ENCODE measurements at regions not wholly inside any gene's neighbourhood (a gene's known extent, or its start where the extent isn't known, plus 50 kb on each side); places are given as distances from the start of the nearest gene placed in this dataset.

DNA sequence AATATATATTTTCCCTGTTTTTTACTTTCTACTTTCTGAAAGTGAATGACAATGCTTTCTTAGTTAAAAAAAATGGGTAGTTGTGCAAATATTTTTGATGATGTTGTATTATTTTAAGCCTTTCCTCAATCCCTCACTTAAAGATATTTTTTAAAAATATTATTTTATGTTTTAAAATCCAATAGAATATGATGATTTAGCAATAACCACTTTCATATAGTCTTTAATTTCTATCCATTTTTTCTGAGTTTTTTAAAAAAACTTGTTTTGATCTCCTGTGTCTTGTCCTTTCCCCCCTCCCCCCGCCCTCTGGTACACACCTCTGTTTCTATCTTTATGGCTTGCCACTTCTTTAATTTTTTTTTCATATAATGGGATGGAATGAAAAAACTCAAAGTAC lies 362.0 kb upstream of the SLITRK6 start:
- Histone ChIP-seq H3K4me3 (replicated peaks in 1 of 2; ENCODE audit: low read depth in 1 of 2, low read length in 2 of 2) (no peak overlapping the region), H3K4me2 (ENCODE audit: low read length) (no peak overlapping the region), H4K20me1 (ENCODE audit: insufficient read depth) (no peaks in the 10 kb centered on the region; the same call in 1 of the 2 replicates), H3K9ac (ENCODE audit: low read length) (no peak overlapping the region), H3K9me3 (ENCODE audit: control insufficient read depth in 1 of 2, insufficient read depth in 1 of 2, low read depth in 1 of 2, low read length in 2 of 2) (no peaks in the 10 kb centered on the region; a peak in 1 of 4 replicates), H3K27ac (ENCODE audit: low read depth, low read length) (no peak overlapping the region), H3K4me1 (ENCODE audit: control insufficient read depth in 1 of 2, insufficient read depth in 2 of 2, low read length in 2 of 2) (no peaks in the 10 kb centered on the region), H2AFZ (ENCODE audit: low read depth, low read length, poor library complexity, severe bottlenecking) (no peak overlapping the region), H3K27me3 (ENCODE audit: insufficient read depth, low read length) (no peaks in the 10 kb centered on the region), H3K79me2 (ENCODE audit: insufficient read depth, low read length) (no peaks in the 10 kb centered on the region), H3K9me2 (ENCODE audit: insufficient read depth) (no peaks in the 10 kb centered on the region), H3K36me3 (ENCODE audit: control insufficient read depth in 1 of 2, insufficient read depth in 2 of 2, low read length in 2 of 2) (no peaks in the 10 kb centered on the region)
- no peak for TF ChIP-seq JUND (IDR thresholded peaks at IDR 0.05)
- TF ChIP-seq, protein P1, sequence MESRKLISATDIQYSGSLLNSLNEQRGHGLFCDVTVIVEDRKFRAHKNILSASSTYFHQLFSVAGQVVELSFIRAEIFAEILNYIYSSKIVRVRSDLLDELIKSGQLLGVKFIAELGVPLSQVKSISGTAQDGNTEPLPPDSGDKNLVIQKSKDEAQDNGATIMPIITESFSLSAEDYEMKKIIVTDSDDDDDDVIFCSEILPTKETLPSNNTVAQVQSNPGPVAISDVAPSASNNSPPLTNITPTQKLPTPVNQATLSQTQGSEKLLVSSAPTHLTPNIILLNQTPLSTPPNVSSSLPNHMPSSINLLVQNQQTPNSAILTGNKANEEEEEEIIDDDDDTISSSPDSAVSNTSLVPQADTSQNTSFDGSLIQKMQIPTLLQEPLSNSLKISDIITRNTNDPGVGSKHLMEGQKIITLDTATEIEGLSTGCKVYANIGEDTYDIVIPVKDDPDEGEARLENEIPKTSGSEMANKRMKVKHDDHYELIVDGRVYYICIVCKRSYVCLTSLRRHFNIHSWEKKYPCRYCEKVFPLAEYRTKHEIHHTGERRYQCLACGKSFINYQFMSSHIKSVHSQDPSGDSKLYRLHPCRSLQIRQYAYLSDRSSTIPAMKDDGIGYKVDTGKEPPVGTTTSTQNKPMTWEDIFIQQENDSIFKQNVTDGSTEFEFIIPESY (IDR thresholded peaks at IDR 0.05; ENCODE audit: extremely low read depth, insufficient replicate concordance, low read length), result no peak
- TF ChIP-seq ELF1 (IDR thresholded peaks at IDR 0.05; ENCODE audit: borderline replicate concordance, low read depth), result no peak
- TF ChIP-seq RAD21 (IDR thresholded peaks at IDR 0.05; ENCODE audit: low read depth), result no peak
- ChIA-PET POLR2A (no interaction called here), RAD21 (ENCODE audit: low non-redundant PET in 1 of 2, low total read pairs in 2 of 2, uncharacterized antibody in 2 of 2, unreplicated experiment in 2 of 2) (no interaction called here), CTCF (no interaction called here)
- ATAC-seq, result no peak
- intact Hi-C loops (cut with micrococcal nuclease), result no loop called here
- no TSS peak for BruUV-seq (replicated peaks)
- no peak for DNase-seq (ENCODE audit: low read depth, low spot score)

DNA sequence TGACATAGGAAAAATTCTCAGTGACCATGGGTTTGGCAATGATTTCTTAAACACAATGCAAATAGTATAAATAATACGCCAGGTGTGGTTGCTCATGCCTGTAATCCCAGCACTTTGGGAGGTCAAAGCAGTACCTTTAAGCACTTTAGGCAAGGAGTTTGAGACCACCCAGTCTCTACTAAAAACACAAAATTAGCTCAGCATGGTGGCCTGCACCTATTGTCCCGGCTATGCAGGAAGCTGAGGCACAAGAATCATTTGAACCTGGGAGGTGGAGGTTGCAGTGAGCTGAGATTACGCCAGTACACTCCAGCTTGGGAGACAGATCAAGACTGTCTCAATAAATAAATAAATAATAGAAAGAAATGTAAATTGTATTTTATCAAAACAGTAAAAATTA lies 356.5 kb upstream of the SLITRK6 start:
- Histone ChIP-seq H3K9ac (ENCODE audit: low read length) (no peak overlapping the region), H3K9me3 (ENCODE audit: control insufficient read depth in 1 of 2, insufficient read depth in 1 of 2, low read depth in 1 of 2, low read length in 2 of 2) (no peaks in the 10 kb centered on the region), H3K27ac (ENCODE audit: low read depth, low read length) (no peak overlapping the region), H4K20me1 (ENCODE audit: insufficient read depth) (no peaks in the 10 kb centered on the region), H3K9me2 (ENCODE audit: insufficient read depth) (no peaks in the 10 kb centered on the region), H3K4me2 (ENCODE audit: low read length) (no peak overlapping the region), H3K27me3 (ENCODE audit: insufficient read depth, low read length) (no peaks in the 10 kb centered on the region), H3K4me3 (replicated peaks in 1 of 2; ENCODE audit: low read depth in 1 of 2, low read length in 2 of 2) (no peak overlapping the region), H3K4me1 (ENCODE audit: control insufficient read depth in 1 of 2, insufficient read depth in 2 of 2, low read length in 2 of 2) (no peaks in the 10 kb centered on the region), H2AFZ (ENCODE audit: low read depth, low read length, poor library complexity, severe bottlenecking) (no peak overlapping the region), H3K36me3 (ENCODE audit: control insufficient read depth in 1 of 2, insufficient read depth in 2 of 2, low read length in 2 of 2) (no peaks in the 10 kb centered on the region), H3K79me2 (ENCODE audit: insufficient read depth, low read length) (no peaks in the 10 kb centered on the region)
- ChIA-PET CTCF (no interaction called here), POLR2A (no interaction called here), RAD21 (ENCODE audit: low non-redundant PET in 1 of 2, low total read pairs in 2 of 2, uncharacterized antibody in 2 of 2, unreplicated experiment in 2 of 2) (no interaction called here)
- BruUV-seq (replicated peaks), result no TSS peak
- DNase-seq (ENCODE audit: low read depth, low spot score) (no peak), ATAC-seq (no peak)
- intact Hi-C loops (cut with micrococcal nuclease), result no loop called here
- TF ChIP-seq CEBPB (IDR thresholded peaks at IDR 0.05; ENCODE audit: low read depth), result no peak
- TF ChIP-seq TCF7L2 (IDR thresholded peaks at IDR 0.05; ENCODE audit: borderline replicate concordance, extremely low read depth, insufficient read depth, insufficient read length), result no peak
- no peak for TF ChIP-seq EZH2phosphoT487 (IDR thresholded peaks at IDR 0.05; ENCODE audit: borderline replicate concordance)
- no peak for TF ChIP-seq SP1 (IDR thresholded peaks at IDR 0.05; ENCODE audit: low read depth)

Data from HCT116 (cell line).